B cell (primary cell): ENCODE measurements at regions not wholly inside any gene's neighbourhood (a gene's known extent, or its start where the extent isn't known, plus 50 kb on each side); places are given as distances from the start of the nearest gene placed in this dataset.

Experiments
- ATAC-seq: fragments of 200-7000 bp; cut with Tn5 transposase; one replicate; pipeline ENCODE4 v1.10.0; 2021; ENCODE audit warnings: low read depth, mild to moderate bottlenecking, moderate number of reproducible peaks, moderate library complexity
- CTCF ChIA-PET: fragments of 350-600 bp; sonication (Branson Sonifier 250); formaldehyde crosslinking; loops from one replicate; lab custom pipeline; 2021; ENCODE audit warnings: antibody characterized with exemption, inconsistent platforms; lab: Charles Lee
- POLR2A ChIA-PET: fragments of 350-600 bp; sonication (Branson Sonifier 250); formaldehyde crosslinking; loops from one replicate; lab custom pipeline; 2021; ENCODE audit warnings: antibody characterized with exemption; lab: Charles Lee
- DNase-seq: peaks from one replicate; pipeline ENCODE4 v3.0.0; 2013
- H2AFZ ChIP-seq: 2 replicates; pipeline ENCODE4 v1.6.1; 2012; ENCODE audit warnings: mild to moderate bottlenecking, low read depth, low read length; ENCODE audit not compliant: insufficient read depth, poor library complexity, severe bottlenecking
- H3K27ac ChIP-seq, 2 donors: 1 replicate in 1 of 2; 2 replicates in 1 of 2; pipeline ENCODE4 v1.5.1; 2012 to 2013; ENCODE audit warnings: low read length in 2 of 2, mild to moderate bottlenecking in 2 of 2, moderate library complexity in 1 of 2
- H3K27me3 ChIP-seq, 4 experiments: fragments of 200-600 bp in 1 of 4; sonication (generic) in 1 of 4; replicated peaks in 1 of 4; 1 replicate in 2 of 4; 2 replicates in 2 of 4; pipeline versions ENCODE4 v1.6.1 to v1.7.0; 2013 to 2016; ENCODE audit warnings: low read length in 3 of 4, mild to moderate bottlenecking in 2 of 4, mixed read lengths in 1 of 4, moderate library complexity in 1 of 4; ENCODE audit not compliant: insufficient read depth in 4 of 4, control insufficient read depth in 3 of 4; ENCODE audit errors: control extremely low read depth in 1 of 4
- H3K36me3 ChIP-seq, 2 experiments: replicated peaks in 1 of 2; 1 replicate in 1 of 2; 2 replicates in 1 of 2; pipeline versions ENCODE4 v1.6.1 to v1.7.1; 2013; ENCODE audit warnings: low read length in 1 of 2; ENCODE audit not compliant: insufficient read depth in 2 of 2, control insufficient read depth in 1 of 2; ENCODE audit errors: control extremely low read depth in 1 of 2, extremely low read depth in 1 of 2
- H3K4me1 ChIP-seq, 2 donors: fragments of 200-600 bp in 1 of 2; sonication (generic) in 1 of 2; 1 replicate in 1 of 2; 2 replicates in 1 of 2; pipeline versions ENCODE4 v1.5.1 to v1.6.1; 2013 to 2017; ENCODE audit warnings: low read length in 2 of 2; ENCODE audit not compliant: control insufficient read depth in 2 of 2, insufficient read depth in 2 of 2
- H3K4me2 ChIP-seq: replicated peaks from 2 replicates; pipeline ENCODE3; 2012; ENCODE audit warnings: mild to moderate bottlenecking, low read depth, low read length; ENCODE audit not compliant: poor library complexity, severe bottlenecking
- H3K4me3 ChIP-seq, 5 experiments: fragments of 200-600 bp in 1 of 5; sonication (generic) in 1 of 5; 1 replicate in 3 of 5; 2 replicates in 2 of 5; pipeline versions ENCODE4 v1.5.1 to v1.7.0; 2011 to 2016; ENCODE audit warnings: low read length in 4 of 5, mild to moderate bottlenecking in 4 of 5, low read depth in 2 of 5, control low read depth in 1 of 5, moderate library complexity in 1 of 5; ENCODE audit not compliant: insufficient read depth in 1 of 5; ENCODE audit errors: control extremely low read depth in 1 of 5, extremely low read depth in 1 of 5
- H3K79me2 ChIP-seq: fragments of 200-600 bp; sonication (generic); one replicate; pipeline ENCODE4 v1.6.0; 2016; ENCODE audit warnings: low read length; ENCODE audit not compliant: control insufficient read depth, insufficient read depth
- H3K9ac ChIP-seq: fragments of 200-600 bp; sonication (generic); 2 replicates; pipeline ENCODE4 v1.6.1; 2017; ENCODE audit warnings: mild to moderate bottlenecking, low read length, moderate library complexity
- H3K9me3 ChIP-seq, 3 donors: one replicate each; pipeline versions ENCODE4 v1.6.1 to v1.7.1; 2013; ENCODE audit warnings: low read length in 2 of 3; ENCODE audit not compliant: control insufficient read depth in 2 of 3, insufficient read depth in 1 of 3; ENCODE audit errors: control extremely low read depth in 1 of 3
- H4K20me1 ChIP-seq: 2 replicates; pipeline ENCODE4 v1.6.0; 2012; ENCODE audit warnings: mild to moderate bottlenecking, low read length; ENCODE audit not compliant: insufficient read depth, control insufficient read depth, poor library complexity, severe bottlenecking
- H3K27ac Mint-ChIP-seq: one replicate; pipeline ENCODE4 v1.8.0; 2021; ENCODE audit warnings: mixed read lengths
- H3K27me3 Mint-ChIP-seq: one replicate; pipeline ENCODE4 v1.8.0; 2021; ENCODE audit warnings: mixed read lengths
- H3K4me1 Mint-ChIP-seq: one replicate; pipeline ENCODE4 v1.8.0; 2021; ENCODE audit warnings: mixed read lengths
- H3K4me3 Mint-ChIP-seq: one replicate; pipeline ENCODE4 v1.8.0; 2021; ENCODE audit warnings: mixed read lengths
- H3K9me3 Mint-ChIP-seq: one replicate; pipeline ENCODE4 v1.8.0; 2022; ENCODE audit warnings: mixed read lengths; ENCODE audit not compliant: insufficient read depth
- CTCF ChIP-seq: fragments of 200-600 bp; IDR thresholded peaks from one replicate; pipeline ENCODE4 v1.8.0; 2022; ENCODE audit warnings: antibody characterized with exemption, mild to moderate bottlenecking
- EZH2 ChIP-seq: IDR thresholded peaks from 2 replicates; pipeline ENCODE4 v1.6.1; 2012; ENCODE audit warnings: borderline replicate concordance, low read depth, mild to moderate bottlenecking, moderate library complexity, low read length; ENCODE audit not compliant: insufficient read depth, poor library complexity, severe bottlenecking
- WGBS: methylation state at CpG from one replicate; pipeline ENCODE4 v1.1.5; 2013; ENCODE audit warnings: missing lambda C conversion rate; ENCODE audit not compliant: insufficient coverage; 5-methylcytosine and 5-hydroxymethylcytosine counted together
- intact Hi-C: fragments of 100-400 bp; cut with micrococcal nuclease; formaldehyde crosslinking; loops from one replicate; pipeline ENCODE4 v1.10.0; 2022

GRCh38 chr10:131429942-131430341 is 118.4 kb upstream of the TCERG1L start:
- no peak overlapping the region for H3K4me2 ChIP-seq
- CTCF ChIA-PET = no interaction called here

More at GRCh38 chr10:131429942-131430341, 118.4 kb upstream of the TCERG1L start:
- POLR2A ChIA-PET = no interaction called here
- Mint-ChIP-seq H3K27me3 (peaks cover 8% of the 10 kb centered on the region), H3K27ac (no peak overlapping the region), H3K9me3 (no peaks in the 10 kb centered on the region), H3K4me3 (no peak overlapping the region), H3K4me1 (no peaks in the 10 kb centered on the region)
- DNase-seq (no peak), ATAC-seq (no peak)
- intact Hi-C loops = no loop called here
- H3K4me1 ChIP-seq = no peaks in the 10 kb centered on the region
- H3K27me3 ChIP-seq = no peaks in the 10 kb centered on the region
- no peak overlapping the region for H2AFZ ChIP-seq
- H3K36me3 ChIP-seq = no peaks in the 10 kb centered on the region
- peaks cover 0 to 26% (median 0%) of the 10 kb centered on the region in 3 donors for H3K9me3 ChIP-seq
- no peaks in the 10 kb centered on the region for H3K79me2 ChIP-seq
- no peak overlapping the region for H3K4me3 ChIP-seq
- H3K27ac ChIP-seq = no peak overlapping the region
- 83% methylated on average over 14 of the region's 14 CpGs for WGBS
- no peak overlapping the region for H3K9ac ChIP-seq
- no peaks in the 10 kb centered on the region for H4K20me1 ChIP-seq
- no peak for TF ChIP-seq EZH2
- TF ChIP-seq CTCF = no peak
